SK-N-SH treated with all-trans-retinoic acid at 6 μM for 48 hours (cell line): ENCODE measurements at regions not wholly inside any gene's neighbourhood (a gene's known extent, or its start where the extent isn't known, plus 50 kb on each side); places are given as distances from the start of the nearest gene placed in this dataset.

Experiments used
- ATAC-seq: fragments of 200-7000 bp; cut with Tn5 transposase; 3 replicates; pipeline ENCODE4 v1.9.1; 2020; ENCODE audit warnings: mild to moderate bottlenecking, moderate library complexity
- ARNTL ChIP-seq: fragments of 450-650 bp; formaldehyde crosslinking; IDR thresholded peaks from 2 replicates; pipeline ENCODE4 v1.5.0; 2020; ENCODE audit warnings: low read depth, mild to moderate bottlenecking, moderate library complexity, borderline replicate concordance
- CSDC2 ChIP-seq: fragments of 250-450 bp; sonication (Bioruptor Pico); IDR thresholded peaks from 2 replicates; pipeline ENCODE4 v1.5.0; 2020; ENCODE audit warnings: mild to moderate bottlenecking, moderate library complexity
- ESRRG ChIP-seq: fragments of 250-450 bp; sonication (Bioruptor Pico); IDR thresholded peaks from 2 replicates; pipeline ENCODE4 v1.6.1; 2021; ENCODE audit warnings: mild to moderate bottlenecking
- GLIS3 ChIP-seq: fragments of 250-450 bp; sonication (Bioruptor Pico); IDR thresholded peaks from 2 replicates; pipeline ENCODE4 v1.5.0; 2020; ENCODE audit warnings: mild to moderate bottlenecking, moderate library complexity
- ISL1 ChIP-seq: fragments of 250-450 bp; sonication (Bioruptor Pico); IDR thresholded peaks from 2 replicates; pipeline ENCODE4 v2.1.2; 2022; ENCODE audit warnings: mild to moderate bottlenecking, moderate library complexity
- OSR1 ChIP-seq: fragments of 250-450 bp; sonication (Bioruptor Pico); IDR thresholded peaks from 2 replicates; pipeline ENCODE4 v1.8.0; 2022; ENCODE audit warnings: moderate library complexity, mild to moderate bottlenecking, inconsistent platforms
- POU6F1 ChIP-seq: fragments of 250-450 bp; sonication (Bioruptor Pico); IDR thresholded peaks from 2 replicates; pipeline ENCODE4 v1.8.0; 2021; ENCODE audit warnings: low read depth, mild to moderate bottlenecking, moderate library complexity, borderline replicate concordance
- PPARA ChIP-seq: fragments of 250-450 bp; sonication (Bioruptor Pico); IDR thresholded peaks from 2 replicates; pipeline ENCODE4 v1.5.0; 2020; ENCODE audit warnings: mild to moderate bottlenecking, borderline replicate concordance
- RARB ChIP-seq: fragments of 250-450 bp; sonication (Bioruptor Pico); IDR thresholded peaks from 2 replicates; pipeline ENCODE4 v1.8.0; 2021; ENCODE audit warnings: mild to moderate bottlenecking, moderate library complexity
- SNAI2 ChIP-seq: fragments of 250-450 bp; sonication (Bioruptor Pico); IDR thresholded peaks from 2 replicates; pipeline ENCODE4 v1.5.0; 2020; ENCODE audit warnings: mild to moderate bottlenecking, moderate library complexity
- TOX ChIP-seq: fragments of 250-450 bp; sonication (Bioruptor Pico); IDR thresholded peaks from 2 replicates; pipeline ENCODE4 v1.8.0; 2021; ENCODE audit warnings: mild to moderate bottlenecking, moderate library complexity, borderline replicate concordance
- TSHZ2 ChIP-seq: fragments of 250-450 bp; sonication (Bioruptor Pico); IDR thresholded peaks from 2 replicates; pipeline ENCODE4 v1.5.0; 2020; ENCODE audit warnings: mild to moderate bottlenecking, moderate library complexity
- ZC3H10 ChIP-seq: fragments of 250-450 bp; sonication (Bioruptor Pico); IDR thresholded peaks from 2 replicates; pipeline ENCODE4 v1.5.1; 2021; ENCODE audit warnings: mild to moderate bottlenecking, moderate library complexity
- ZFP3 ChIP-seq: fragments of 250-450 bp; sonication (Bioruptor Pico); IDR thresholded peaks from 2 replicates; pipeline ENCODE4 v1.5.0; 2020; ENCODE audit warnings: mild to moderate bottlenecking, moderate library complexity
- ZFP30 ChIP-seq: fragments of 450-650 bp; formaldehyde crosslinking; IDR thresholded peaks from 2 replicates; pipeline ENCODE4 v1.5.0; 2022; ENCODE audit warnings: mild to moderate bottlenecking, moderate library complexity
- ZNF565 ChIP-seq: fragments of 450-650 bp; formaldehyde crosslinking; conservative IDR thresholded peaks from 2 replicates; pipeline ENCODE4 v1.5.0; 2020; ENCODE audit warnings: low read depth, mild to moderate bottlenecking, moderate library complexity
- ZNF70 ChIP-seq: fragments of 450-650 bp; formaldehyde crosslinking; IDR thresholded peaks from 2 replicates; pipeline ENCODE4 v1.5.0; 2020; ENCODE audit warnings: mild to moderate bottlenecking, moderate library complexity
- ZNF8 ChIP-seq: fragments of 450-650 bp; formaldehyde crosslinking; IDR thresholded peaks from 2 replicates; pipeline ENCODE4 v1.5.0; 2020; ENCODE audit warnings: mild to moderate bottlenecking, moderate library complexity
- TF ChIP-seq, protein P1 (sequence below): fragments of 250-450 bp; sonication (Bioruptor Pico); IDR thresholded peaks from 2 replicates; pipeline ENCODE4 v1.5.1; 2020; ENCODE audit warnings: low read depth, mild to moderate bottlenecking, moderate library complexity
- TF ChIP-seq, protein P2 (sequence below): fragments of 250-450 bp; sonication (Bioruptor Pico); IDR thresholded peaks from 2 replicates; pipeline ENCODE4 v1.8.0; 2020; ENCODE audit warnings: mild to moderate bottlenecking, moderate library complexity, borderline replicate concordance

DNA sequence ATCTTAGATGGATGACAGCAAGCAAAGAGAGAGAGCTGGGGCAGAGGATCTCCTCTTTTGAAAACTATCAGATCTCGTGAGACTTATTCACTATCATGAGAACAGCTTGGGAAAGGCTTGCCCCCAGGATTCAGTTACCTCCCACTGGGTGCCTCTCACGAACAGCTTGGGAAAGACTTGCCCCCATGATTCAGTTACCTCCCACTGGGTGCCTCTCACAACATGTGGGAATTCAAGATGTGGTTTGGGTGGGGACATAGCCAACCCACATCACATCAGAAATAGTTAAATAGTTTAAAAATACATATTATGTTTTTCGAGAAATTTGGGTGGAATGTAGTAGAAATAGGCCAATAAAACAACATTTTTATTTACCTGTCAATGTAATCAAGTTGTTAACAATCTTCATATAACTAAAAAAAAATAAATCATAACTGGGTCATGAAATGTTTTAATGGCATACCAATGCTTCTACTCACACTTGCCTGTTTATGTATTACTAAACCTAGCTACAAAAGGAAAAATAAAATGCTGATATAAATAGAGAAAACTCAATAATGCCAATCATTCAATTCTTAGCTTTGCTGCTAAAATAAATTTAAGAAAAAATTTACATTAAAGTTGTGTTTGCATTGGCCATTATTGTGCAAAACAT, 608.9 kb downstream of the SUCLG1 start:
- ATAC-seq: no peak
- TF ChIP-seq CSDC2 (CRISPR knock-in tag) (no peak), TSHZ2 (CRISPR knock-in tag) (no peak), ZNF565 (CRISPR knock-in tag) (no peak)

DNA sequence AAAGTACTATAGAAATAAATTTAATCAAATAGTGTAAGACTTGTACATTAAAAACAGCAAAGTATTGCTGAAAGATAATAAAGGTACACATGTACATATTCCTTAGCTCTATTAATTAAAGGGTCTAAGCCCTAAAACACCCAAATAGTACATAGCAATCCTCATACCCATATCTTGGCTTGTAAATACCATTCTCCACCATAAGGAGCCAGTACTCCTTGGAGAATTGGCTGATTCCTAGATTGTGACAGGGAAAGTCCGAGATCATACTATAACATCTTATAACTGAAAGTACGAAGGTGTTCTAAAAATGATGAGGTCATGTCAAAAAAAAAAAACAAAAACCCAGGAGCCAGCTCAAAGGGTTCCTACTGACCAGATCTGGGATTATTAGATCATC, 614.6 kb downstream of the SUCLG1 start:
- no peak for ATAC-seq
- TF ChIP-seq, protein P1, sequence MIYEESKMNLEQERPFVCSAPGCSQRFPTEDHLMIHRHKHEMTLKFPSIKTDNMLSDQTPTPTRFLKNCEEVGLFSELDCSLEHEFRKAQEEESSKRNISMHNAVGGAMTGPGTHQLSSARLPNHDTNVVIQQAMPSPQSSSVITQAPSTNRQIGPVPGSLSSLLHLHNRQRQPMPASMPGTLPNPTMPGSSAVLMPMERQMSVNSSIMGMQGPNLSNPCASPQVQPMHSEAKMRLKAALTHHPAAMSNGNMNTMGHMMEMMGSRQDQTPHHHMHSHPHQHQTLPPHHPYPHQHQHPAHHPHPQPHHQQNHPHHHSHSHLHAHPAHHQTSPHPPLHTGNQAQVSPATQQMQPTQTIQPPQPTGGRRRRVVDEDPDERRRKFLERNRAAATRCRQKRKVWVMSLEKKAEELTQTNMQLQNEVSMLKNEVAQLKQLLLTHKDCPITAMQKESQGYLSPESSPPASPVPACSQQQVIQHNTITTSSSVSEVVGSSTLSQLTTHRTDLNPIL: no peak
- no peak for TF ChIP-seq ISL1
- TF ChIP-seq, protein P2, sequence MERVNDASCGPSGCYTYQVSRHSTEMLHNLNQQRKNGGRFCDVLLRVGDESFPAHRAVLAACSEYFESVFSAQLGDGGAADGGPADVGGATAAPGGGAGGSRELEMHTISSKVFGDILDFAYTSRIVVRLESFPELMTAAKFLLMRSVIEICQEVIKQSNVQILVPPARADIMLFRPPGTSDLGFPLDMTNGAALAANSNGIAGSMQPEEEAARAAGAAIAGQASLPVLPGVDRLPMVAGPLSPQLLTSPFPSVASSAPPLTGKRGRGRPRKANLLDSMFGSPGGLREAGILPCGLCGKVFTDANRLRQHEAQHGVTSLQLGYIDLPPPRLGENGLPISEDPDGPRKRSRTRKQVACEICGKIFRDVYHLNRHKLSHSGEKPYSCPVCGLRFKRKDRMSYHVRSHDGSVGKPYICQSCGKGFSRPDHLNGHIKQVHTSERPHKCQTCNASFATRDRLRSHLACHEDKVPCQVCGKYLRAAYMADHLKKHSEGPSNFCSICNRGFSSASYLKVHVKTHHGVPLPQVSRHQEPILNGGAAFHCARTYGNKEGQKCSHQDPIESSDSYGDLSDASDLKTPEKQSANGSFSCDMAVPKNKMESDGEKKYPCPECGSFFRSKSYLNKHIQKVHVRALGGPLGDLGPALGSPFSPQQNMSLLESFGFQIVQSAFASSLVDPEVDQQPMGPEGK (CRISPR knock-in tag): no peak

- TF ChIP-seq ZC3H10: no peak
- TF ChIP-seq ZNF8: no peak
- no peak for TF ChIP-seq ZFP3 (CRISPR knock-in tag)
- no peak for TF ChIP-seq GLIS3 (CRISPR knock-in tag)
- no peak for TF ChIP-seq POU6F1 (CRISPR knock-in tag)
- TF ChIP-seq ZFP30 (CRISPR knock-in tag): no peak
- TF ChIP-seq PPARA (CRISPR knock-in tag): no peak
- TF ChIP-seq, protein P1: no peak
- no peak for TF ChIP-seq OSR1 (CRISPR knock-in tag)
- no peak for TF ChIP-seq SNAI2 (CRISPR knock-in tag)
- TF ChIP-seq, protein P2 (CRISPR knock-in tag): no peak
- TF ChIP-seq TSHZ2 (CRISPR knock-in tag): no peak
- TF ChIP-seq CSDC2 (CRISPR knock-in tag): no peak
- TF ChIP-seq ZNF70 (CRISPR knock-in tag): no peak
- no peak for TF ChIP-seq ISL1
- TF ChIP-seq ZNF565 (CRISPR knock-in tag): no peak
- TF ChIP-seq ESRRG (CRISPR knock-in tag): no peak
- TF ChIP-seq RARB (CRISPR knock-in tag): no peak
- TF ChIP-seq TOX (CRISPR knock-in tag): no peak
- TF ChIP-seq ARNTL (CRISPR knock-in tag): no peak
- TF ChIP-seq, all 23 proteins: peak for 0
- no peak for ATAC-seq
Measured at GRCh38 chr2:83842421-83842820, 616.7 kb downstream of the SUCLG1 start.
